OCI-LY3 (cell line): ENCODE measurements at regions not wholly inside any gene's neighbourhood (a gene's known extent, or its start where the extent isn't known, plus 50 kb on each side); places are given as distances from the start of the nearest gene placed in this dataset.

Experiments used
- CTCF ChIP-seq: fragments of 200-600, 300-600 bp; sonication (generic); IDR thresholded peaks from 2 replicates; pipeline ENCODE4 v1.5.1; 2014; ENCODE audit warnings: antibody characterized with exemption, low read length, low read depth
- EZH2phosphoT487 ChIP-seq: fragments of 200-600 bp; shearing (Covaris generic); IDR thresholded peaks from 2 replicates; pipeline ENCODE4 v1.6.1; 2018; ENCODE audit warnings: antibody characterized with exemption, mixed run types, low read depth

- TF ChIP-seq CTCF: no peak
- TF ChIP-seq EZH2phosphoT487: no peak
Measured at GRCh38 chr15:37758412-37758811, 176.0 kb upstream of the TMCO5A start.
